IPS-11a (cell line): ENCODE measurements at regions not wholly inside any gene's neighbourhood (a gene's known extent, or its start where the extent isn't known, plus 50 kb on each side); places are given as distances from the start of the nearest gene placed in this dataset.

Experiments used
- H3K4me3 ChIP-seq: one replicate; pipeline ENCODE4 v1.5.1; 2013; ENCODE audit warnings: low read depth, low read length, control low read depth

- H3K4me3 ChIP-seq: no peak overlapping the region
Measured at GRCh38 chr5:3030511-3031165, 279.2 kb upstream of the IRX2 start.

- no peak overlapping the region for H3K4me3 ChIP-seq
Measured at GRCh38 chr5:3029396-3029795, 277.9 kb upstream of the IRX2 start.

GRCh38 chr5:3027866-3028635 lies 276.6 kb upstream of the IRX2 start:
- H3K4me3 ChIP-seq: no peak overlapping the region

- no peak overlapping the region for H3K4me3 ChIP-seq
Measured at GRCh38 chr5:3027185-3027865, 275.8 kb upstream of the IRX2 start.

GRCh38 chr5:3026651-3027050 lies 275.2 kb upstream of the IRX2 start:
- H3K4me3 ChIP-seq: no peak overlapping the region

- H3K4me3 ChIP-seq: no peak overlapping the region
Measured at GRCh38 chr5:3026099-3026498, 274.6 kb upstream of the IRX2 start.

- no peak overlapping the region for H3K4me3 ChIP-seq
Measured at GRCh38 chr5:3025392-3025791, 273.9 kb upstream of the IRX2 start.

- H3K4me3 ChIP-seq: no peak overlapping the region
Measured at GRCh38 chr5:3024976-3025375, 273.5 kb upstream of the IRX2 start.

GRCh38 chr5:3024554-3024953 lies 273.1 kb upstream of the IRX2 start:
- no peak overlapping the region for H3K4me3 ChIP-seq

GRCh38 chr5:3024126-3024525 lies 272.6 kb upstream of the IRX2 start:
- H3K4me3 ChIP-seq: no peak overlapping the region

GRCh38 chr5:3023656-3024055 lies 272.2 kb upstream of the IRX2 start:
- no peak overlapping the region for H3K4me3 ChIP-seq

GRCh38 chr5:3022665-3023064 lies 271.2 kb upstream of the IRX2 start:
- H3K4me3 ChIP-seq: no peak overlapping the region

GRCh38 chr5:3020426-3020825 lies 268.9 kb upstream of the IRX2 start:
- no peak overlapping the region for H3K4me3 ChIP-seq

- no peak overlapping the region for H3K4me3 ChIP-seq
Measured at GRCh38 chr5:3019045-3019444, 267.6 kb upstream of the IRX2 start.

GRCh38 chr5:3011764-3012017 lies 260.2 kb upstream of the IRX2 start:
- no peak overlapping the region for H3K4me3 ChIP-seq

- no peak overlapping the region for H3K4me3 ChIP-seq
Measured at GRCh38 chr5:3010953-3011763, 259.7 kb upstream of the IRX2 start.

- no peak overlapping the region for H3K4me3 ChIP-seq
Measured at GRCh38 chr5:3010301-3010952, 258.9 kb upstream of the IRX2 start.

GRCh38 chr5:3009605-3010004 lies 258.1 kb upstream of the IRX2 start:
- no peak overlapping the region for H3K4me3 ChIP-seq

- no peak overlapping the region for H3K4me3 ChIP-seq
Measured at GRCh38 chr5:3007577-3007976, 256.1 kb upstream of the IRX2 start.

GRCh38 chr5:3006961-3007551 lies 255.6 kb upstream of the IRX2 start:
- no peak overlapping the region for H3K4me3 ChIP-seq

GRCh38 chr5:3006526-3006925 lies 255.0 kb upstream of the IRX2 start:
- no peak overlapping the region for H3K4me3 ChIP-seq
